Activated CD4-positive, CD25-positive, alpha-beta regulatory T cell treated with anti-CD3 and anti-CD28 coated beads, Interleukin-2, amount 50 U/mL, for 16 hours (primary cell): ENCODE measurements at regions not wholly inside any gene's neighbourhood (a gene's known extent, or its start where the extent isn't known, plus 50 kb on each side); places are given as distances from the start of the nearest gene placed in this dataset.
"Not testable (repeated sequence)": the region's sequence is repeated elsewhere in the genome, so short reads cannot be mapped to it uniquely, and the experiment has no call there.

Experiments used
- DNase-seq: peaks from one replicate; pipeline ENCODE4 v3.0.0-alpha.2; 2020; ENCODE audit warnings: low read depth, low spot score

GRCh38 chr12:91461061-91461460, 278.4 kb upstream of the DCN start:
- no peak for DNase-seq

- no peak for DNase-seq
These were observed 277.9 kb upstream of the DCN start for GRCh38 chr12:91460469-91460868.

GRCh38 chr12:91455321-91455720, 272.7 kb upstream of the DCN start:
- no peak for DNase-seq

- DNase-seq, result no peak
These were observed 271.6 kb upstream of the DCN start for GRCh38 chr12:91454179-91454578.

GRCh38 chr12:91452464-91452863, 269.8 kb upstream of the DCN start:
- DNase-seq, result not testable (repeated sequence)

- DNase-seq, result no peak
These were observed 259.7 kb upstream of the DCN start for GRCh38 chr12:91441993-91442952.

GRCh38 chr12:91441246-91441645, 258.6 kb upstream of the DCN start:
- DNase-seq, result no peak

- no peak for DNase-seq
These were observed 251.5 kb upstream of the DCN start for GRCh38 chr12:91434081-91434480.

GRCh38 chr12:91432755-91433154, 250.1 kb upstream of the DCN start:
- no peak for DNase-seq

GRCh38 chr12:91432089-91432488, 249.5 kb upstream of the DCN start:
- no peak for DNase-seq

- DNase-seq, result no peak
These were observed 241.9 kb upstream of the DCN start for GRCh38 chr12:91424506-91424905.

GRCh38 chr12:91423693-91424050, 241.1 kb upstream of the DCN start:
- no peak for DNase-seq

- no peak for DNase-seq
These were observed 240.4 kb upstream of the DCN start for GRCh38 chr12:91422811-91423692.

GRCh38 chr12:91422127-91422526, 239.5 kb upstream of the DCN start:
- no peak for DNase-seq

GRCh38 chr12:91419809-91420208, 237.2 kb upstream of the DCN start:
- no peak for DNase-seq

GRCh38 chr12:91418221-91419090, 235.8 kb upstream of the DCN start:
- no peak for DNase-seq

- DNase-seq, result no peak
These were observed 235.0 kb upstream of the DCN start for GRCh38 chr12:91417650-91418049.

GRCh38 chr12:91414636-91415035, 232.0 kb upstream of the DCN start:
- DNase-seq, result no peak

GRCh38 chr12:91413581-91414546, 231.2 kb upstream of the DCN start:
- no peak for DNase-seq

GRCh38 chr12:91406920-91407341, 224.3 kb upstream of the DCN start:
- no peak for DNase-seq
